PC-9 (cell line): ENCODE measurements at regions not wholly inside any gene's neighbourhood (a gene's known extent, or its start where the extent isn't known, plus 50 kb on each side); places are given as distances from the start of the nearest gene placed in this dataset.

ENCODE experiments used
- BruUV-seq: library from RNA; stranded (reverse); fragments of 400-500 nt; replicated peaks from 2 replicates; lab custom pipeline; 2021; lab: Mats Ljungman, UMichigan
- CTCF ChIA-PET: fragments of 300-600 bp; sonication (Branson Sonifier 250); formaldehyde crosslinking; loops from one replicate; lab custom pipeline; 2022; ENCODE audit warnings: antibody characterized with exemption; lab: Charles Lee
- POLR2A ChIA-PET: fragments of 300-600 bp; sonication (Branson Sonifier 250); formaldehyde crosslinking; loops from one replicate; lab custom pipeline; 2022; ENCODE audit warnings: antibody characterized with exemption; ENCODE audit not compliant: unreplicated experiment; lab: Charles Lee
- DNase-seq, 2 experiments: peaks; one replicate each; pipeline versions ENCODE4 v3.0.0 to v3.0.0-alpha.2; 2015 to 2022; ENCODE audit warnings: mixed read lengths in 1 of 2
- H2AFZ ChIP-seq: fragments of 200-600 bp; sonication (generic); 2 replicates; pipeline ENCODE4 v1.8.1; 2017; ENCODE audit warnings: antibody characterized with exemption
- H3F3A ChIP-seq: fragments of 200-600 bp; sonication (generic); 2 replicates; pipeline ENCODE4 v1.8.1; 2017; ENCODE audit warnings: antibody characterized with exemption, mild to moderate bottlenecking, low read depth; ENCODE audit not compliant: insufficient read depth
- H3K27ac ChIP-seq: fragments of 200-600 bp; sonication (generic); 2 replicates; pipeline ENCODE4 v1.6.1; 2016; ENCODE audit warnings: mixed run types
- H3K27me3 ChIP-seq: fragments of 200-600 bp; sonication (generic); 2 replicates; pipeline ENCODE4 v1.6.1; 2016; ENCODE audit warnings: low read depth, mixed run types; ENCODE audit not compliant: insufficient read depth
- H3K36me3 ChIP-seq: fragments of 200-600 bp; sonication (generic); 2 replicates; pipeline ENCODE4 v1.6.1; 2016; ENCODE audit warnings: low read depth, mixed run types
- H3K4me1 ChIP-seq: fragments of 200-600 bp; sonication (generic); replicated peaks from 2 replicates; pipeline ENCODE4 v1.6.1; 2016; ENCODE audit warnings: mixed run types; ENCODE audit not compliant: insufficient read depth
- H3K4me2 ChIP-seq: fragments of 200-600 bp; sonication (generic); 2 replicates; pipeline ENCODE4 v1.6.1; 2017; ENCODE audit warnings: mixed run types
- H3K4me3 ChIP-seq: fragments of 200-600 bp; sonication (generic); 2 replicates; pipeline ENCODE4 v1.6.1; 2016; ENCODE audit warnings: mixed run types
- H3K79me2 ChIP-seq: fragments of 200-600 bp; sonication (generic); 2 replicates; pipeline ENCODE4 v1.6.1; 2017; ENCODE audit warnings: low read depth, mixed run types
- H3K9me2 ChIP-seq: fragments of 200-600 bp; sonication (generic); 2 replicates; pipeline ENCODE4 v1.8.1; 2017; ENCODE audit warnings: mild to moderate bottlenecking; ENCODE audit not compliant: insufficient read depth
- H3K9me3 ChIP-seq: fragments of 200-600 bp; sonication (generic); 2 replicates; pipeline ENCODE4 v1.8.1; 2016; ENCODE audit warnings: low read depth; ENCODE audit not compliant: insufficient read depth
- H4K20me1 ChIP-seq: fragments of 200-600 bp; sonication (generic); 2 replicates; pipeline ENCODE4 v1.8.1; 2017; ENCODE audit not compliant: insufficient read depth
- EZH2 ChIP-seq: fragments of 200-600 bp; sonication (generic); IDR thresholded peaks from 2 replicates; pipeline ENCODE4 v1.8.0; 2017; ENCODE audit warnings: antibody characterized with exemption, low read depth
- intact Hi-C: fragments of 100-400 bp; cut with micrococcal nuclease; formaldehyde crosslinking; loops from one replicate; pipeline ENCODE4 v1.10.0; 2022; ENCODE audit not compliant: unreplicated experiment
- TF ChIP-seq, protein P1 (sequence below): fragments of 200-600 bp; sonication (generic); conservative IDR thresholded peaks from 2 replicates; pipeline ENCODE4 v1.6.1; 2017; ENCODE audit warnings: mixed run types, antibody characterized with exemption, mild to moderate bottlenecking, moderate library complexity

DNA sequence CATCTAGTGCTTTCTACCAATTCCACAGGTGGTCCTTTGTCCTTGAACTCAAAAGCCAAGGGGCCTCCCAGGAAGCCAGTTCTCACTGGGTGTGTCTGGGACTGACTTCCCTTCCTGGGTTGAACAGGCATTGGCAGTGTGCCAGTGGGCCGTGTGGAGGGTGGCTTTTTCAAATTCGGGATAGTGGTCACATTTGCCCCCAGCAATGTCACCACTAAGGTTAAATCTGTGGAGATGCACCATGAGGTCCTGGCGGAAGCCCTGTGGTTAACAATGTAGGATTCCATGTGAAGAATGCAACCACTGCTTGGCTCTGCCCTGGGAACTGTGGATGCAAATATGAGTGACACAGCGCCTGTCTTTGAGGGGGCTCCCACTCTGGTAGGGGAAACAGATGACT, 53.2 kb upstream of the MTNR1B start:
- Histone ChIP-seq H3K36me3 (no peaks in the 10 kb centered on the region), H3K9me3 (no peaks in the 10 kb centered on the region), H3K9me2 (no peaks in the 10 kb centered on the region), H4K20me1 (no peaks in the 10 kb centered on the region), H3K4me2 (no peak overlapping the region), H3K79me2 (no peaks in the 10 kb centered on the region), H3K27me3 (no peaks in the 10 kb centered on the region), H2AFZ (no peak overlapping the region), H3K4me1 (no peaks in the 10 kb centered on the region), H3K27ac (no peak overlapping the region), H3F3A (no peaks in the 10 kb centered on the region), H3K4me3 (no peak overlapping the region)
- no peak for TF ChIP-seq EZH2
- TF ChIP-seq, protein P1, sequence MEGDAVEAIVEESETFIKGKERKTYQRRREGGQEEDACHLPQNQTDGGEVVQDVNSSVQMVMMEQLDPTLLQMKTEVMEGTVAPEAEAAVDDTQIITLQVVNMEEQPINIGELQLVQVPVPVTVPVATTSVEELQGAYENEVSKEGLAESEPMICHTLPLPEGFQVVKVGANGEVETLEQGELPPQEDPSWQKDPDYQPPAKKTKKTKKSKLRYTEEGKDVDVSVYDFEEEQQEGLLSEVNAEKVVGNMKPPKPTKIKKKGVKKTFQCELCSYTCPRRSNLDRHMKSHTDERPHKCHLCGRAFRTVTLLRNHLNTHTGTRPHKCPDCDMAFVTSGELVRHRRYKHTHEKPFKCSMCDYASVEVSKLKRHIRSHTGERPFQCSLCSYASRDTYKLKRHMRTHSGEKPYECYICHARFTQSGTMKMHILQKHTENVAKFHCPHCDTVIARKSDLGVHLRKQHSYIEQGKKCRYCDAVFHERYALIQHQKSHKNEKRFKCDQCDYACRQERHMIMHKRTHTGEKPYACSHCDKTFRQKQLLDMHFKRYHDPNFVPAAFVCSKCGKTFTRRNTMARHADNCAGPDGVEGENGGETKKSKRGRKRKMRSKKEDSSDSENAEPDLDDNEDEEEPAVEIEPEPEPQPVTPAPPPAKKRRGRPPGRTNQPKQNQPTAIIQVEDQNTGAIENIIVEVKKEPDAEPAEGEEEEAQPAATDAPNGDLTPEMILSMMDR: no peak
- ChIA-PET CTCF (no interaction called here), POLR2A (no interaction called here)
- no peak for DNase-seq
- BruUV-seq: no TSS peak
- intact Hi-C loops: no loop called here

GRCh38 chr11:92917927-92918326, 51.5 kb upstream of the MTNR1B start:
- H3K4me2 ChIP-seq: no peak overlapping the region
- ChIA-PET CTCF (no interaction called here), POLR2A (no interaction called here)
- TF ChIP-seq EZH2: no peak
- TF ChIP-seq, protein P1: no peak
- no peaks in the 10 kb centered on the region for H4K20me1 ChIP-seq
- H3K79me2 ChIP-seq: no peaks in the 10 kb centered on the region
- no peaks in the 10 kb centered on the region for H3K9me2 ChIP-seq
- H2AFZ ChIP-seq: no peak overlapping the region
- intact Hi-C loops: no loop called here
- no peaks in the 10 kb centered on the region for H3K9me3 ChIP-seq
- H3K36me3 ChIP-seq: no peaks in the 10 kb centered on the region
- no peak overlapping the region for H3K4me3 ChIP-seq
- BruUV-seq: no TSS peak
- H3K27me3 ChIP-seq: no peaks in the 10 kb centered on the region
- no peaks in the 10 kb centered on the region for H3K4me1 ChIP-seq
- no peak overlapping the region for H3K27ac ChIP-seq
- DNase-seq: no peak
- no peaks in the 10 kb centered on the region for H3F3A ChIP-seq

- no peaks in the 10 kb centered on the region for H3K79me2 ChIP-seq
- H3K4me1 ChIP-seq: no peaks in the 10 kb centered on the region
- no peaks in the 10 kb centered on the region for H3K27me3 ChIP-seq
- no peaks in the 10 kb centered on the region for H3K9me2 ChIP-seq
- BruUV-seq: no TSS peak
- H3K36me3 ChIP-seq: no peaks in the 10 kb centered on the region
- no peak overlapping the region for H2AFZ ChIP-seq
- TF ChIP-seq EZH2: no peak
- TF ChIP-seq, protein P1: no peak
- H3K9me3 ChIP-seq: no peaks in the 10 kb centered on the region
- no peak overlapping the region for H3K27ac ChIP-seq
- POLR2A ChIA-PET: no interaction called here
- H3K4me2 ChIP-seq: no peak overlapping the region
- intact Hi-C loops: no loop called here
- CTCF ChIA-PET: no interaction called here
- DNase-seq: no peak
- H3K4me3 ChIP-seq: no peak overlapping the region
- H3F3A ChIP-seq: no peaks in the 10 kb centered on the region
- no peaks in the 10 kb centered on the region for H4K20me1 ChIP-seq
Observed at GRCh38 chr11:92919048-92919447, 50.4 kb upstream of the MTNR1B start.
